Body of pancreas (tissue), 4 donors: ENCODE measurements at regions not wholly inside any gene's neighbourhood (a gene's known extent, or its start where the extent isn't known, plus 50 kb on each side); places are given as distances from the start of the nearest gene placed in this dataset.

Source experiments
- CTCF ChIP-seq, 7 experiments: fragments of 450-650 bp in 4 of 7; fragments of 200-600 bp in 3 of 7; sonication (generic) in 3 of 7; IDR thresholded peaks; one replicate each; pipeline ENCODE4 v1.5.1; 2016 to 2019; ENCODE audit warnings: antibody characterized with exemption in 7 of 7
- POLR2A ChIP-seq, 3 donors: fragments of 450-650 bp; IDR thresholded peaks; one replicate each; pipeline ENCODE4 v1.6.1; 2016; ENCODE audit warnings: antibody characterized with exemption in 3 of 3, mild to moderate bottlenecking in 2 of 3

- TF ChIP-seq CTCF (IDR thresholded peaks at IDR 0.05) (no peak), POLR2A (IDR thresholded peaks at IDR 0.05) (no peak)
Measured at GRCh38 chr6:137654365-137654981, 160.3 kb upstream of the OLIG3 start.
